Inflammatory macrophage treated with lipopolysaccharide for 4 hours (primary cell): ENCODE measurements at regions not wholly inside any gene's neighbourhood (a gene's known extent, or its start where the extent isn't known, plus 50 kb on each side); places are given as distances from the start of the nearest gene placed in this dataset.

ENCODE experiments used
- DNase-seq: peaks from one replicate; pipeline ENCODE4 v3.0.0-alpha.2; 2020

GRCh38 chr11:104652996-104653395, 245.3 kb downstream of the CASP12 start:
- DNase-seq = no peak

GRCh38 chr11:104650234-104650633, 248.0 kb downstream of the CASP12 start:
- DNase-seq = no peak

GRCh38 chr11:104649002-104649401, 249.3 kb downstream of the CASP12 start:
- DNase-seq = peak; percentile 23

DNA sequence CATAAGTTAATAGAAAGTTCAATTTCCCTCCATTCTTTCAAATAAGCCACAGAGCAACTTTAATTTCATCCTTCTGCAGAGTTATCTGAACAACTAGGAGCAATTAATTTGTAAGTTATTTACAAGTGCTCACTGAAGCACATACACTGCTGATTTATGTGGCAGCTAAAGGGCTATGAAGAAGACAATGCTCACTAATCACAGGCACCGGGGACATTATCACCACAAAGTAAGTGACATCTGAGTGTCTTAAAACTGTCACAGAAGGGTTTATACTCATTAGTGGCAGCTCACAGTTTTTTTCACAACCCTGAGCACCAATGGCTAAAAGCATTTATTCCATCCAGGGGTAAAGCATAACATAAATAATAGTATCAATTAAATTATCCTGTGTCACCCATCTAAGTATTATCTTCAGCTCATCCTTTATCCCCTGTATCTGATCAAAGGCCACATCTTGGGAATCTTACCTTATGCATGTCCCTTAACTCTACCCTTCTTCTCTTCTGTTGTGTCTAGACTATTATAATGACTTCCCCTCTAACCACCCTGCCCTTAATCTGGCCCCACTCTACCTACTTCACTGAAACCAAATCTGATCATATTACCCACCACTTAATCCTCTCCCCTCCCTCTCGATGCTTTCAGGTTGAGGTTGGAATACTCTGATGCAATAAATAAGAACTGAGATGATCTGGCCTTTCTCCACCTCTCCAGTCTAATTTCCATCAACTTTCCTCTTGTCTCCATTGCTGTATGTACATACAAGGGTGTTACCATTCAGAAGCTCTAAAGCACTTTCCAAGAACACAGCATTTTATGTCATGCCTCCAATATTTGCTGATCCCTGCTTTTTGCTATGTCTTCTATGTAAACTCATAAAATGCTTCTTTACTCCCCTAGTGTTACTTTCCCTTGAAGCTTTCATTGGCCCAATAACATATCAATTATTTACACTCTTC, 252.7 kb downstream of the CASP12 start:
- DNase-seq = no peak

DNA sequence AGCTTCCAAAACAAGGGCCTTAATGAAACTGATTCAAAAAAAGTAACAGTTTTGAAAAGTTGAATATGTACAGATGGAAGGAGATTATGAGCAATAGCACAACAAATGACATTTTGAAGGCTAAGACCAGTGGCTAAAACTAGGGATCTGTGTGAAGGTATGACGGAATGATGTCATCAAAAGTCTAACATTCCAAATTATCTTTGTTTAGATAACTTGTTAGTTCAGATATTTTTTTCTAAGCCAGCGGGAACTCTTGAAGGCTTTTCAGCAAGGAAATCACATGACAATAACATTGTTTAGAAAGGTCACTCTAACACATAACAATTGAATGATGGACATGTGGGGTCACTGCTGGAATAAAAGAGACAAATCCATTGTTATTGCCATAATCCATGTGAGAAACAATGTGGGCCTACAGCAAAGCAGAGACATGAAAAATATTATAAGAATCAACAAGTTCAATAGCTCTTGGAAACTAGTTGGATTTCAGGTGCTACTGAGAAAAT, 260.5 kb downstream of the CASP12 start:
- DNase-seq = no peak

- no peak for DNase-seq
These were observed 265.0 kb downstream of the CASP12 start for GRCh38 chr11:104633226-104633625.

DNA sequence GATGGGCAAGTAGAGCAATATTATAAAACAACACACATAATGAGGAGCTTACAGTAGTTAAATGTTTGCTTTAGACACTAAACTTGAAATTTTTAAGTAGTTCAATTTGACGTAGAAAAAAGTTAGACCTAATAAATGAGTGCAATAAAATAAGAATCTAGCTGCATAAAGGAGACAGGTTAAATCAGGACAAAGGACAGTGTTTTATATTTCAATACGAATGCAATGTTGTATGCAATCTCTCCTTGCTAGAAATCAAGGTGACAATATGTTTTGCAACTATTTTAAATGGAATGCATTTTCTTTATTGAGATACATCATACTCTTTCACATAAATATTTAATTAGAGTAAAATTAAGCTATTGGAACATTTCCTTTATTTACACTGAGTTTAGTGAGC, 267.9 kb downstream of the CASP12 start:
- DNase-seq = no peak

DNA sequence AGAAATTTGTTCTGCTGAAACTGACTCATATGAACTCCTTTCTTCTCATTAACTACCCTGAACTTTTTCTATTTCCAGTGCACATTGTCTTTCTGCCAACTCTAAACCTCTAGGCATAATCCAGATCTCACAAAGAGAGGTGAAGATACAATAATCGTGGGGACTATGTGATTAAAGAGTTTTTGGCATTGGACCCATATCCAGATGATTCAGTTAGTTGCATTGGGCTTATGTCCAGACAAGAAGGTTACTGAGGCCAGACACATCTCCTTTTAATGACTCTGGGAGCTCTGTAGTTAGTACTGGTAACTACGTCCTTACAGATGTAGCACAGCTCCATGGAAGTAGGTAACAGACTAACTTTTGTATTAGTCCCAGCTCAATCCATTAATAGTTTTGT, 273.0 kb downstream of the CASP12 start:
- no peak for DNase-seq

- DNase-seq = no peak
These were observed 274.2 kb downstream of the CASP12 start for GRCh38 chr11:104624021-104624420.

DNA sequence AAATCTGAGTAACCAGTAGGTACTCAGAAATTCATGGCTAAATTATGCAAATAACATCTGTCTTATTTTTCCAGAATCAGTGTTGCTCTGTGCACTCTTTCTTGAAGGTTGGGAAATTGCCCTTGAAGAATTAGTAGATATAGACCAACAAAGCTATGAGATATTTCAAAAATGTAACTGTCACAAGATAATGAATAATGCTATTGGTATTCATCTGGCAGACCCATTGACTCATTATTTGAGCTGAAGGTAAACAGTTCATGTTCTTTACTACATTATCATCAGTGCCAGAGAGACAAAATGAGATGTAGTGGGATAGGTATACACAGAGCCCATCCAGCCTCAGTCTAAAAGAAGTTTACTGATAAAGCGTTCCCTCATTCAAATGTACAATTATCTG, 274.7 kb downstream of the CASP12 start:
- DNase-seq = no peak

DNA sequence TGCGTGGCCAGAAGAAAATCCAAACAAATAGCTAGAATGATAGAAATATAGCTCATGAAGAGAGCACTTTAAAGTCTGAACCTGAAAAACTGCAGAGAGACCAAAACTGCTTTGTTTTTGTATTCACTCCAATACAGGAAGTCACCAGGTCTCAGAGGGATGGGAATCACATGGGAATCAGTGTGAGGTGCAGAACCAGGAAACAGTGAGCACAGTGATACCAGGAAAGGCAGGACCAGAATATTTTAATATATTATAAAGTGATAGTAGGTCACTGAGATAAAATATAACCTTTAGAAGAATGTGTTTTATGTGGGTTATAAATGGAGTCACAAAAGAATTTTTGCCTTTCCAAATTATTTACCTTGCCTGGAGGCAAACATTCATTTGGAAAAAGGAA, 277.3 kb downstream of the CASP12 start:
- DNase-seq = no peak

- no peak for DNase-seq
These were observed 278.5 kb downstream of the CASP12 start for GRCh38 chr11:104619751-104620150.

DNA sequence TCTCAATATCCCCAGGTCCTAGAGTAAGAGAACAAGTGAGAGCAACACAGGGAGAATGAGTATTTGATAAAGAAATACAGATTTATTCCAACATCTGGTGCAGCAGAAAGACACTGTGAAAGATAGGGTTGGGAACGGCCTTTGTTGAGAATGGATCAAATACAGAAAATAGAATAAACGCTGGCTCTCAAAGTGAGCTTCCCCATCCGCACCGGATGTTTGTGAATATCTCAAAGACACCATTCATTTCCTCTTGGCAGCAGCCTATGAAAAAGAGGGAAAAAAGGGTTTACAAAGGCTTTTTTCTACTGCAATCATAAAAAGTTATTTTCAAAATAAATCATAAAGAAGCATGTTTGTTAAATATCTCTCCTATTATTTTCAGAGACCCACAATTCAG, 279.3 kb downstream of the CASP12 start:
- no peak for DNase-seq

DNA sequence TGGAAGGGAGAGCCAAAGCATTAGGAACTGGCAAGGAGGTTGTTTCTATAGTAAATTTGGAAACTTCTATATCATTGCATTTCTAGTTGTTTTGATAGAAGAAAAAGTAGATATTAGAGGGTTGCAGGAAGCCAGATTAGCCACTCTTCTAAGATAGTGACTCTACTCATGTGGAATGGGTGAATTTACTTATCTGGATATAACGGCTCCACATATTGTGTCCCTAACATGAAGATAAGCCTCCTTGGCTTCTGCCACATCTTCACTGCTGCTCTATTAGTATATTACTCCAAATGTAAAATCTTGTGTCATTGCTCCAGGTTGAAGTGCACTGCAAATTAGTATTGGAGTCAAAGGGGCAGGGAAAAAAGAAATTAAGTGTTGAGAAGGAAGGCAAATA, 283.3 kb downstream of the CASP12 start:
- no peak for DNase-seq

- no peak for DNase-seq
These were observed 284.1 kb downstream of the CASP12 start for GRCh38 chr11:104614117-104614680.

GRCh38 chr11:104610635-104611034, 287.6 kb downstream of the CASP12 start:
- no peak for DNase-seq

- DNase-seq = peak; percentile 74
These were observed 288.8 kb downstream of the CASP12 start for GRCh38 chr11:104609311-104610085.

GRCh38 chr11:104602643-104603042, 295.6 kb downstream of the CASP12 start:
- no peak for DNase-seq

DNA sequence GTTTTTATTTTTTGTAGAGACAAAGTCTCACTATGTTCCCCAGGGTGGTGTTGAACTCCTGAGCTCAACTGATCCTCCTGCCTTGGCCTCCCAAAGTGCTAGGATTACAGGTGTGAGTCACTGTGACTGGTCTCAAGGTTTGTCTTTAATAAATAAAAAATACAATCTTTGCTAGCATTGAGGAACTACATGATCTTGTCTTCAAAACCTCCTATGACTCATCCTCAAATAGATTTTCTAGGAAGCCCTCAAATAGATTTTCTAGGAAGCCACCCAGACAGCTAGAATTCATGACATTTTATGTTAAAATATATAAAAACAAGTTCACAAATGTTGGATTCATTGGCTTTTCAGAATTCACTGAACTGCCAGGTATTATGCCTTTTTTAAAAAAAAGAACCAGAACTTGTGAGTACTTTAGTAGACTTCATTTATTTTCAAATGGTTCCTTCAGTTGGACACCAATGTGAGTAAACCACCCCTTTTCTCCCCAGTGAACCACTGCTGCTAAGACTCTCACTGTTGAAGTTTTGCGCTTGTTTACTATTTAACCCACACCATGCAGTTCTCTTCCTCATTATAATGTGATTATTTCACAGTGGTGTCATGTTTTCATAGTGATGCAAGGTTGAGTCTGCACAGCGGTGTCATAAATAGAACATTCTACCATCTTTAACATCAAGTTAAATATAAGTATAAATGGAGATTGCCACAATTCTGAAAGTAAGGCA, 303.9 kb downstream of the CASP12 start:
- peak; percentile 67 for DNase-seq

- DNase-seq = no peak
These were observed 309.3 kb downstream of the CASP12 start for GRCh38 chr11:104588970-104589369.

GRCh38 chr11:104588446-104588845, 309.8 kb downstream of the CASP12 start:
- no peak for DNase-seq

GRCh38 chr11:104584823-104585222, 313.4 kb downstream of the CASP12 start:
- no peak for DNase-seq

GRCh38 chr11:104583857-104584256, 314.4 kb downstream of the CASP12 start:
- DNase-seq = no peak
